C4-2B (cell line): ENCODE measurements at regions not wholly inside any gene's neighbourhood (a gene's known extent, or its start where the extent isn't known, plus 50 kb on each side); places are given as distances from the start of the nearest gene placed in this dataset.

Experiments
- CTCF ChIP-seq: fragments of 450-650 bp; conservative IDR thresholded peaks from 2 replicates; pipeline ENCODE4 v1.5.1; 2017; ENCODE audit warnings: mild to moderate bottlenecking
- ZFX ChIP-seq: fragments of 450-650 bp; IDR thresholded peaks from 2 replicates; pipeline ENCODE4 v1.6.1; 2017

- TF ChIP-seq CTCF (no peak), ZFX (no peak)
These were observed 439.8 kb upstream of the ZMIZ1 start for GRCh38 chr10:78628976-78629375.
